HG03159 (cell line): ENCODE measurements at regions not wholly inside any gene's neighbourhood (a gene's known extent, or its start where the extent isn't known, plus 50 kb on each side); places are given as distances from the start of the nearest gene placed in this dataset.
"Not testable (repeated sequence)": the region's sequence is repeated elsewhere in the genome, so short reads cannot be mapped to it uniquely, and the experiment has no call there.

ENCODE experiments used
- ATAC-seq: cut with Tn5 transposase; IDR thresholded peaks from one replicate; pipeline ENCODE4 v1.9.1; 2021; ENCODE audit warnings: mild to moderate bottlenecking, moderate library complexity; ENCODE audit not compliant: unreplicated experiment

GRCh38 chr22:49698616-49699015 is 129.1 kb downstream of the BRD1 start:
- ATAC-seq = not testable (repeated sequence)

- ATAC-seq = no peak
These were observed 130.6 kb downstream of the BRD1 start for GRCh38 chr22:49697047-49697446.

DNA sequence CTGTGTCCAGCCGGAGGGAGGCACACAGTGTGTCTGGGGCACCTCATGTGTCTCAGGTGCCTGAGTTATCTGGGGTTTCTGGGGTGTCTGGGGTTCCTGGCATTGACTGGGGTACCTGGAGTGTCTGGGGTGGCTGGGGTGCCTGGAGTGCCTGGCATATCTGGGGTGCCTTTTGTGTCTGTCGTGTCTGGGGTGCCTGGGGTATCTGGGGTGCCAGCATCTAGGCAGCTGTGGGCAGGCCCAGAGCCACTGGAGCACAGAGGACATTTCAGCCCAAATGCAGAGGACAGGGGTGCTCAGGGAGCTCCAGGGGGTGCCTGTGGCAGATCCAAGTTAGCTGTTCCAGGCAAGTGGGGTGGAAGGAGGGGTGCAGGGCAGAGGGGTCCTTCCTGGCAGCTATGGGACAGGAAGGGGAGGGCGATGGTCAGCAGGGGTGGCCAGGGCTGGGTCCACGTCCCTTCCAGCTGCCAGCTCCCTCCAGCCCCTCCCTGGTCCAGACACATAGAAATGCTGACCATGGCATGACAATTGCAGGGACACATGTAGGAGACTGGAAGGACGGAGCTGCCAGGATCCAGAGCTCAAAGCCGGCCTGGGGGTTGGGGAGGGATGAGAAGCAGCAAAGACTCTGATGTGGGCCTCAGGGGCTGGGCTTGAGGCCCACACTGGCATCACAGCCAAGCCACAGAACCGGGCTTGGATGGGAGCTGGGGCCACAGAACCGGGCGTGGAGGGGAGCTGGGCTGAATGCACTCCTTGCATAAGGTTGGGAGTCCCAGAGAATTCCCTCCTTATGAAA is 133.0 kb downstream of the BRD1 start:
- no peak for ATAC-seq

DNA sequence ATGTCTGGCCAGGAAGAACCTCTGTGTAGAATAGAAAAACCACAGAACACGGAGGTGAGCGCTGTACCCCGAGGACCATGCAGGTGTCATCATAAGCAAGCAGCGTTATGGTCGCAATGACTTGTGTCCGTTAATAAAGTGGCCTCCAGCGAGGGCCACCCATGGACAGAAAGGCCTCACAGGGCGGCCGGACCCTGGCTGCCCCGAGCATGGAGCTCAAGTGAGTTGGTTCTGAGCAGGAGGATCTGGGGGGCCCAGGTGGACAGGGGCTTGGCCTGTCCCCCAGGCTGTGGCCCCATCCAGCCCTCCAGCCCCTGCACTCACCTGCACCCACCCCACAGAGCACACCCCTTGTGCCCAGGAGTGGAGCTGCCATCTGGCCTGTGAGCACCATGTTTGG is 133.8 kb downstream of the BRD1 start:
- no peak for ATAC-seq

DNA sequence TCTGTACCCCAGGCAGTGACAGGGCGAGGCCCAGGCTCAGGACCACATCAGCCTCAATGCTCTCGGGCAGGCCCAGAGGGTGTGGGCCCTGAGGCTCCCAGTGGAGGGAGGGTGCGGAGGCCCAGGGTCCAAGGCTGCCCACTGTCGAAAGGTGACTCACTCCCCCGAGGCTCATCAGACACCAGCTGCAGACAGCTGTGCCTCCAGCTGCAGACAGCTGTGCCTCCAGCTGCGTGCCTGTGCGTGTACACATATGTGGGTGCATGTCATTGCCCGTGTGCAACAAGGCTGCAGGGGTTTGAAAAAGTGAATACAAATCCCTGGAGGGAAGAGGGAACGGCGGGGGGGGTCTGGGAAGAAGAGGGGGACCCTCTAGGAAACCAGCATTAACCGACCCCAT is 134.3 kb downstream of the BRD1 start:
- no peak for ATAC-seq

GRCh38 chr22:49692499-49693225 is 135.0 kb downstream of the BRD1 start:
- ATAC-seq = no peak

DNA sequence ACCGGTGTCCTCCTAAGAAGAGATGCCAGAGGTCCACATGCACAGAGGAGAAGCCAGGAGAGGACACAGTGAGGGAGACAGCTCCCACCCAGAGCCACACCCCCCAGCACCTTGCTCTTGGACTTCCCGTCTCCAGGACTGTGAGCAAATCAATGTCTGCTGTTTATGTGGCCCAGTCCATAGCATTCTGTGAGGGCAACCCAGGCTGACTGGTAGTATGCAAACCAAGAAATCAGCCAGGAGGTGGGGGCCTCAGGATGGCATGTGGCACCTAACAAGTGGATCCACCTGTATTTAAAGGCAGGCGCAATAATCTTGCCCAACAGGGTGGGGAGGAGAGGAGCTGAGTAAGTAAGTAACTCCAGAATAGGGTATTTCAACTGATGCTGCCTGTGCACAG is 136.4 kb downstream of the BRD1 start:
- no peak for ATAC-seq

DNA sequence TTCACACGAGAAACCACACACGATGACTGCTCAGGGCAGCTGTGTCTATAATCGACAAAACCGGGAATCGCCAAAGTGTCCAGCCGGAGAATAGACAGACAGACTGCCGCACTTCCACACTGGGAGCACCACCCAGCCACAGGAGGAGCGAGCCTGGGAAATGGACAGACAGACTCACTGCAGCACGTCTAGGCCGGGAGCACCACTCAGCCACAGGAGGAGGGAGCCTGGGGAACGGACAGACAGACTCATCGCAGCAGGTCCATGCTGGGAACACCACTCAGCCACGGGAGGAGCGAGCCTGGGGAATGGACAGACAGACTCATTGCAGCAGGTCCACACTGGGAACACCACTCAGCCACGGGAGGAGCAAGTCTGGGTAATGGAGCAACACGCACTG is 137.2 kb downstream of the BRD1 start:
- no peak for ATAC-seq

DNA sequence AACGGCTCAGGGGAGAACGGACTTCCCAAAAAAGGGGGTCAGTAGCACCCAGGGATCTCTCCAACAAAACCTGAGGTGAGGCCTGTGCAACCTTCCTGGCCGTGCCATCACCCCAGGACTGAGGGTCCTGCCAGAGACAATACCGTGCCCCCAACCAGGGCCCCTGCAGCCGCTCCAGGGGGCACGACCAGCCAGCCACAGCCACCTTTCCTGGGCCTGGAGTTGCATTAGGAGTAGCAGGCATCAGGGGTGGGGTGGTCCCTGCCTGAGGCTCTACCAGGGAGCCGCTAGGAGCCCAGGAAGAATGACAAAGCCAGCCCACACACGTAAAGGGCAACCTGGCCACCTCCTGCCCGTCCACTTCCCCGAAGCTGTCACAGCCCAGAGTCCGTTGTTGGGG is 137.8 kb downstream of the BRD1 start:
- ATAC-seq = no peak

GRCh38 chr22:49689255-49689770 is 138.4 kb downstream of the BRD1 start:
- no peak for ATAC-seq

GRCh38 chr22:49688516-49689254 is 139.0 kb downstream of the BRD1 start:
- no peak for ATAC-seq

GRCh38 chr22:49687786-49688515 is 139.7 kb downstream of the BRD1 start:
- ATAC-seq = no peak

- no peak for ATAC-seq
These were observed 140.3 kb downstream of the BRD1 start for GRCh38 chr22:49687333-49687732.

GRCh38 chr22:49686495-49687219 is 141.0 kb downstream of the BRD1 start:
- ATAC-seq = no peak

- no peak for ATAC-seq
These were observed 142.0 kb downstream of the BRD1 start for GRCh38 chr22:49685686-49686085.

GRCh38 chr22:49685116-49685515 is 142.6 kb downstream of the BRD1 start:
- ATAC-seq = no peak

DNA sequence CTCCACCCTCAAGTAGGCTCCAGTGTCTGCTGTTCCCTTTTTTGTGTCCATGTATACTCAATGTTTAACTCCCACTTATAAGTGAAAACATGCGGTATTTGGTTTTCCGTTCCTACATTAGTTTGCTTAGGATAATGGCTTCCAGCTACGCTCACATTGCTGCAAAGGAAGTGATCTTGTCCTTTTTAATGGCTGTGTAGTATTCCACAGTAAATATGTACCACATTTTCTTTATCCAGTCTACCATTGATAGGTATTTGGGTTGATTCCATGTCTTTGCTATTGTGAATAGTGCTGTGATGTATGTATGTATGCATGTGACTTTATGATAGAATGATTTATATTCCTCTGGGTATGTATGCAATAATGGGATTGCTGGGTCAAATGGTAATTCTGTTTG is 144.6 kb downstream of the BRD1 start:
- ATAC-seq = no peak

DNA sequence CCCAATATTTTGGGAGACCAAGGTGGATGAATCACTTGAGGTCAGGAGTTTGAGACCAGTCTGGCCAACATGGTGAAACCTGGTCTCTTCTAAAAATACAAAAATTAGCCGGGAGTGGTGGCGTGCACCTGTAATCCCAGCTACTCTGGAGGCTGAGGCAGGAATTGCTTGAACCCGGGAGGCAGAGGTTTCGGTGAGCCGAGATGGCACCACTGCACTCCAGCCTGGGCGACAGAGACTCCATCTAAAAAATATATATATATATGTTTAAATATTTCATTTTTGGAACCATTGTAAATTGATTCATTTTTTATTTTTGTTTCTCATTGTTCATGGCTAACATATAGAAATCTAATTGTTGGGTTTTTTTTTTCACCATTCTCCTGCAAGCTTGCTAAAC is 146.9 kb downstream of the BRD1 start:
- ATAC-seq = not testable (repeated sequence)

- no peak for ATAC-seq
These were observed 148.9 kb downstream of the BRD1 start for GRCh38 chr22:49678842-49679170.

- no peak for ATAC-seq
These were observed 149.4 kb downstream of the BRD1 start for GRCh38 chr22:49678137-49678841.
